GM19452 (cell line): ENCODE measurements at regions not wholly inside any gene's neighbourhood (a gene's known extent, or its start where the extent isn't known, plus 50 kb on each side); places are given as distances from the start of the nearest gene placed in this dataset.
A peak's percentile ranks its signal among the peaks of the same experiment; 100 is the strongest.

ENCODE experiments used
- ATAC-seq: cut with Tn5 transposase; IDR thresholded peaks from one replicate; pipeline ENCODE4 v1.9.1; 2021; ENCODE audit not compliant: unreplicated experiment

GRCh38 chr2:102078773-102079172 is 63.8 kb upstream of the IL1R1 start:
- no peak for ATAC-seq

- peak; percentile 35 for ATAC-seq
Measured at GRCh38 chr2:102080451-102081242, 61.9 kb upstream of the IL1R1 start.

GRCh38 chr2:102081243-102081522 is 61.4 kb upstream of the IL1R1 start:
- no peak for ATAC-seq

- no peak for ATAC-seq
Measured at GRCh38 chr2:102081606-102082005, 60.9 kb upstream of the IL1R1 start.

- ATAC-seq, result peak; percentile 91
Measured at GRCh38 chr2:102082571-102083392, 59.8 kb upstream of the IL1R1 start.

- peak; percentile 11 for ATAC-seq
Measured at GRCh38 chr2:102083393-102083703, 59.2 kb upstream of the IL1R1 start.

- no peak for ATAC-seq
Measured at GRCh38 chr2:102084651-102085050, 57.9 kb upstream of the IL1R1 start.

GRCh38 chr2:102085238-102085637 is 57.3 kb upstream of the IL1R1 start:
- ATAC-seq, result no peak

- no peak for ATAC-seq
Measured at GRCh38 chr2:102086150-102086872, 56.2 kb upstream of the IL1R1 start.

- no peak for ATAC-seq
Measured at GRCh38 chr2:102091121-102091520, 51.4 kb upstream of the IL1R1 start.

GRCh38 chr2:102091908-102092307 is 50.6 kb upstream of the IL1R1 start:
- ATAC-seq, result no peak

- no peak for ATAC-seq
Measured at GRCh38 chr2:102092535-102092934, 50.0 kb upstream of the IL1R1 start.
